Common myeloid progenitor, CD34-positive (primary cell): ENCODE measurements at regions not wholly inside any gene's neighbourhood (a gene's known extent, or its start where the extent isn't known, plus 50 kb on each side); places are given as distances from the start of the nearest gene placed in this dataset.
A peak's percentile ranks its signal among the peaks of the same experiment; 100 is the strongest.

Source experiments
- CTCF ChIA-PET: fragments of 350-600 bp; sonication (Branson Sonifier 250); formaldehyde crosslinking; loops from one replicate; lab custom pipeline; 2021; ENCODE audit warnings: antibody characterized with exemption; lab: Charles Lee
- POLR2A ChIA-PET: fragments of 350-600 bp; sonication (Branson Sonifier 250); formaldehyde crosslinking; loops from one replicate; lab custom pipeline; 2021; ENCODE audit warnings: antibody characterized with exemption; lab: Charles Lee
- DNase-seq, 3 donors: peaks; one replicate each; pipeline versions ENCODE4 v3.0.0 to v3.0.0-alpha.2; 2013
- H3K27ac ChIP-seq, 2 experiments: 1 replicate in 1 of 2; 2 replicates in 1 of 2; pipeline ENCODE4 v1.7.0; 2013; ENCODE audit warnings: inconsistent platforms in 2 of 2, low read length in 2 of 2, mild to moderate bottlenecking in 2 of 2, low read depth in 1 of 2, moderate library complexity in 1 of 2; ENCODE audit not compliant: severe bottlenecking in 2 of 2, insufficient read depth in 1 of 2, poor library complexity in 1 of 2
- H3K27me3 ChIP-seq, 5 experiments: replicated peaks in 2 of 5; 1 replicate in 3 of 5; 2 replicates in 2 of 5; pipeline versions ENCODE4 v1.6.1 to v1.7.0; 2013; ENCODE audit warnings: low read length in 4 of 5, mild to moderate bottlenecking in 2 of 5, moderate library complexity in 2 of 5, inconsistent platforms in 1 of 5; ENCODE audit not compliant: insufficient read depth in 5 of 5, control insufficient read depth in 4 of 5
- H3K36me3 ChIP-seq, 4 experiments: 1 replicate in 2 of 4; 2 replicates in 2 of 4; pipeline versions ENCODE4 v1.6.1 to v1.7.0; 2013; ENCODE audit warnings: low read length in 3 of 4, control low read depth in 1 of 4, mild to moderate bottlenecking in 1 of 4; ENCODE audit not compliant: control insufficient read depth in 4 of 4, insufficient read depth in 4 of 4
- H3K4me1 ChIP-seq, 4 experiments: 1 replicate in 3 of 4; 2 replicates in 1 of 4; pipeline versions ENCODE4 v1.6.1 to v1.7.1; 2013; ENCODE audit warnings: low read length in 3 of 4, mild to moderate bottlenecking in 3 of 4, control low read depth in 1 of 4, inconsistent platforms in 1 of 4, moderate library complexity in 1 of 4; ENCODE audit not compliant: control insufficient read depth in 4 of 4, insufficient read depth in 4 of 4; ENCODE audit errors: control extremely low read depth in 1 of 4
- H3K4me3 ChIP-seq, 7 experiments: 1 replicate in 4 of 7; 2 replicates in 3 of 7; pipeline versions ENCODE4 v1.5.1 to v1.7.0; 2013; ENCODE audit warnings: mild to moderate bottlenecking in 7 of 7, low read length in 6 of 7, moderate library complexity in 6 of 7, inconsistent platforms in 2 of 7, low read depth in 2 of 7, control low read depth in 1 of 7; ENCODE audit not compliant: insufficient read depth in 4 of 7, control insufficient read depth in 1 of 7; ENCODE audit errors: extremely low read depth in 1 of 7
- H3K9me3 ChIP-seq, 5 experiments: 1 replicate in 4 of 5; 2 replicates in 1 of 5; pipeline versions ENCODE4 v1.6.1 to v1.7.1; 2013; ENCODE audit warnings: low read length in 4 of 5, mild to moderate bottlenecking in 2 of 5, inconsistent platforms in 1 of 5, low read depth in 1 of 5, moderate library complexity in 1 of 5; ENCODE audit not compliant: control insufficient read depth in 4 of 5, insufficient read depth in 2 of 5; ENCODE audit errors: control extremely low read depth in 1 of 5
- WGBS: methylation state at CpG from one replicate; pipeline ENCODE4 v1.1.5; 2013; ENCODE audit not compliant: insufficient coverage; 5-methylcytosine and 5-hydroxymethylcytosine counted together

GRCh38 chr13:61013796-61014195 lies 401.9 kb downstream of the PCDH20 start:
- no peak overlapping the region for H3K4me3 ChIP-seq
- POLR2A ChIA-PET, result no interaction called here
- H3K27me3 ChIP-seq, result peaks cover 0 to 2% (median 0%) of the 10 kb centered on the region in 5 experiments
- H3K9me3 ChIP-seq, result no peaks in the 10 kb centered on the region
- CTCF ChIA-PET, result no interaction called here
- H3K4me1 ChIP-seq, result no peaks in the 10 kb centered on the region
- no peak for DNase-seq
- no peaks in the 10 kb centered on the region for H3K36me3 ChIP-seq
- H3K27ac ChIP-seq, result no peak overlapping the region
- 100% methylated on average over 1 of the region's 2 CpGs for WGBS

DNA sequence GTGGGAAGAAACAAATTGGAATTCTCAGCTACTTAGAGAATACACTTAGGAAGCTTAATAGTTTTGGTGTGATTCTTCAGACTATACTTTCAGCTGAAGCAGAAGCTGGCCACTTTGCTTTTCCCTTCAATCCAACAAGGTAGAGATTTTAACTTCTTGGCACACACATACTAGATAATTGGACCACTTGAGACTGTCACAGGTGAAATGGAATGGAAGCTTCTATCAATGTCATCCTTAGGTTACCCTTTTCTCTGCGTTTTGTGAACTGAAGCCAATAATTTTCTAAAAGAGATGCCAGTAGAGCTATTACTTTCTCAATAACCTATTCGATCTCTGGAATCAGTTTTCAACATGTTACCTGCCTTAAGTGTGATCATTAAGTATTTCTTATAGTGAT lies 405.3 kb downstream of the PCDH20 start:
- DNase-seq, result no peak
- ChIA-PET CTCF (interaction anchor here (2.4 kb wide), 1 partner anchor 8 kb away, joined by 6 read pairs; no protein-coding TSS in a partner anchor), POLR2A (no interaction called here)
- Histone ChIP-seq H3K4me3 (no peak overlapping the region), H3K36me3 (no peaks in the 10 kb centered on the region), H3K4me1 (no peaks in the 10 kb centered on the region), H3K9me3 (peaks cover 0 to 7% (median 3%) of the 10 kb centered on the region in 5 experiments), H3K27me3 (peaks cover 0 to 2% (median 0%) of the 10 kb centered on the region in 5 experiments), H3K27ac (no peak overlapping the region)
- 100% methylated on average over 1 of the region's 2 CpGs for WGBS

GRCh38 chr13:61002686-61003085 lies 413.0 kb downstream of the PCDH20 start:
- Histone ChIP-seq H3K4me1 (no peaks in the 10 kb centered on the region), H3K27me3 (no peaks in the 10 kb centered on the region), H3K27ac (no peak overlapping the region), H3K4me3 (no peak overlapping the region), H3K36me3 (no peaks in the 10 kb centered on the region), H3K9me3 (peaks cover 0 to 6% (median under 1%) of the 10 kb centered on the region in 5 experiments)
- POLR2A ChIA-PET, result no interaction called here
- DNase-seq, result no peak
- CTCF ChIA-PET, result no interaction called here
- 75% methylated on average over 1 of the region's 1 CpG for WGBS

DNA sequence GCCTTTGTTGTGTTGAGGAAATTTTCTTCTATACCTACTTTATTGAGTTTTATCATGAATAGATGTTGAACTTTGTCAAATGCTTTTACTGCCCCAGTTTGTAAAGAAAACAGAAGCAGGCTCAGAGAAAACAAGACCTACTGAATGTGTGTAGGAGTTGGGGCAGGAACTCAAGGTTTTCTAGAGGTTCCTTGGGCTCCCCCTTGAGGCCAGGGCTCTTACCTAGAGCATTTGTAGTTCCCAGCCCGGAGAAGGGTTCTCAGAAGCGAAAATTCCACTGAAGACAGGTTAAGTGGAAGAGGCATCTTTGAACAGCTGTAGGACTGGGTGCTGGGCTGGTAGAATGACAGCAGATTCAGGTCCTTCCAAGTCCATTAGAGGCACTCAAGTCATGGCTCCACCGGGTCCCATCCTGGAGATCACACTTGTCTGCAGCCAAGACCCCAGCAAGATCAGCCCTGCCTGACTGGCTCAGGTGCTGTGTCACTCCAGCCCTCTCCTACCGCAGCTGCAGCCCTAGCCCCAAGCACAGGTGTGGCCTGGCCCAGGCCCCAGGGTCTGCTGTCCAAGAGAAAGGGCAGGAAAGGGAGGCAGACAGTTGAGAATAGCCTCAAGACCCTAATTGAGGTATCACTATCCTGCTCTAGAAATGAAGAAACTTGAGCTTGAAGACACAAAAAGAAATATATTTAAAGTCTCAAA lies 425.5 kb downstream of the PCDH20 start:
- WGBS, result 80% methylated on average over 1 of the region's 4 CpGs
- Histone ChIP-seq H3K27me3 (no peaks in the 10 kb centered on the region), H3K4me1 (no peaks in the 10 kb centered on the region), H3K4me3 (no peak overlapping the region), H3K36me3 (no peaks in the 10 kb centered on the region), H3K27ac (no peak overlapping the region), H3K9me3 (no peaks in the 10 kb centered on the region)
- ChIA-PET POLR2A (no interaction called here), CTCF (no interaction called here)
- peak in 2 of 3 donors; percentile 10 to 14 for DNase-seq

- H3K36me3 ChIP-seq, result no peaks in the 10 kb centered on the region
- WGBS, result no CpG with 5 or more reads among the region's 1 CpG
- POLR2A ChIA-PET, result no interaction called here
These were observed 429.3 kb downstream of the PCDH20 start for GRCh38 chr13:60986301-60986700.

GRCh38 chr13:60981407-60981806 lies 434.2 kb downstream of the PCDH20 start:
- no peaks in the 10 kb centered on the region for H3K27me3 ChIP-seq
- H3K27ac ChIP-seq, result no peak overlapping the region
- WGBS, result 100% methylated on average over 2 of the region's 3 CpGs
- H3K9me3 ChIP-seq, result no peaks in the 10 kb centered on the region
- CTCF ChIA-PET, result no interaction called here
- no peak overlapping the region for H3K4me3 ChIP-seq
- POLR2A ChIA-PET, result no interaction called here
- no peak for DNase-seq
- H3K36me3 ChIP-seq, result no peaks in the 10 kb centered on the region
- no peaks in the 10 kb centered on the region for H3K4me1 ChIP-seq

More at GRCh38 chr13:60986301-60986700, 429.3 kb downstream of the PCDH20 start:
- CTCF ChIA-PET, result no interaction called here
- Histone ChIP-seq H3K4me3 (no peak overlapping the region), H3K27ac (no peak overlapping the region), H3K27me3 (no peaks in the 10 kb centered on the region), H3K4me1 (no peaks in the 10 kb centered on the region), H3K9me3 (no peaks in the 10 kb centered on the region)
- DNase-seq, result no peak

DNA sequence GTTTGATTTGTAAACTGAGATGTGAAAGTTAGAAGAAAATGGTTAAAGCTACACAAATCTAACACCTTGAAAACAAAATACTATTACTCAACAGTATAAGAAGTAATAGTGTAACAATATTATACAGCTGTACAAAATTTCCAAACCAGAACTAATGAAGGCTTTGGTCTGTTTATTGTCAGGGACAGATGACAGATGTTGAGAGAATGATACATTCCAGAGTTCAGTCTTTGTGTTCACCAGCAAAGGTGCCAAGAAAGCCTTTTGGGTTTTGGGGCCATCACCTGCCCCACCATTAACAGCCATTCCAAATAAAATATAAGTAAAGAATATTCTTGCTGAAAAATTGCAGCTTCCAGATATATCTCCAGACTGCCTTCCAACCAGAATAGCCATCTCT lies 439.3 kb downstream of the PCDH20 start:
- no peaks in the 10 kb centered on the region for H3K27me3 ChIP-seq
- no peaks in the 10 kb centered on the region for H3K9me3 ChIP-seq
- no peak overlapping the region for H3K4me3 ChIP-seq
- no peak for DNase-seq
- CTCF ChIA-PET, result no interaction called here
- H3K27ac ChIP-seq, result no peak overlapping the region
- no peaks in the 10 kb centered on the region for H3K4me1 ChIP-seq
- no peaks in the 10 kb centered on the region for H3K36me3 ChIP-seq
- POLR2A ChIA-PET, result no interaction called here
